Uterus (tissue), 3 donors: ENCODE measurements at regions not wholly inside any gene's neighbourhood (a gene's known extent, or its start where the extent isn't known, plus 50 kb on each side); places are given as distances from the start of the nearest gene placed in this dataset.

ENCODE experiments used
- DNase-seq, 2 donors: peaks; one replicate each; pipeline ENCODE4 v3.0.0-alpha.2; 2019 to 2020
- H3K27ac ChIP-seq, 2 donors: fragments of 200-600 bp; sonication (generic); 1 replicate in 1 of 2; 2 replicates in 1 of 2; pipeline ENCODE4 v1.5.1; 2016 to 2018
- H3K27me3 ChIP-seq, 2 donors: fragments of 200-600 bp; sonication (generic); one replicate each; pipeline ENCODE4 v1.5.1; 2018 to 2019; ENCODE audit warnings: control low read depth in 1 of 2
- H3K36me3 ChIP-seq, 2 donors: fragments of 200-600 bp; sonication (generic); one replicate each; pipeline ENCODE4 v1.5.1; 2019; ENCODE audit warnings: control low read depth in 1 of 2
- H3K4me1 ChIP-seq, 2 donors: fragments of 200-600 bp; sonication (generic); one replicate each; pipeline ENCODE4 v1.5.1; 2018 to 2019; ENCODE audit warnings: control low read depth in 1 of 2
- H3K4me3 ChIP-seq, 2 donors: fragments of 200-600 bp; sonication (generic); 1 replicate in 1 of 2; 2 replicates in 1 of 2; pipeline ENCODE4 v1.5.1; 2018 to 2019; ENCODE audit warnings: mild to moderate bottlenecking in 1 of 2
- H3K9me3 ChIP-seq, 2 donors: fragments of 200-600 bp; sonication (generic); one replicate each; pipeline ENCODE4 v1.5.1; 2019; ENCODE audit warnings: control low read depth in 1 of 2
- CTCF ChIP-seq, 4 experiments: fragments of 200-600 bp in 2 of 4; fragments of 450-650 bp in 2 of 4; sonication (generic) in 2 of 4; IDR thresholded peaks; one replicate each; pipeline ENCODE4 v1.5.1; 2016 to 2019; ENCODE audit warnings: antibody characterized with exemption in 4 of 4, mild to moderate bottlenecking in 2 of 4, moderate library complexity in 1 of 4
- POLR2A ChIP-seq, 2 donors: fragments of 450-650 bp; IDR thresholded peaks; one replicate each; pipeline ENCODE4 v1.6.1; 2016; ENCODE audit warnings: antibody characterized with exemption in 2 of 2, mild to moderate bottlenecking in 1 of 2, moderate library complexity in 1 of 2
- intact Hi-C: fragments of 100-400 bp; cut with DNase I; formaldehyde crosslinking; loops from one replicate; pipeline ENCODE4 v1.15.1; 2023; ENCODE audit warnings: low total_unique reads
- donor health status: DM: yes; HTN: yes; CAD: no.

- Histone ChIP-seq H3K4me1 (no peaks in the 10 kb centered on the region), H3K9me3 (no peaks in the 10 kb centered on the region), H3K36me3 (no peaks in the 10 kb centered on the region), H3K27me3 (no peaks in the 10 kb centered on the region), H3K27ac (no peak overlapping the region), H3K4me3 (no peak overlapping the region)
- intact Hi-C loops: no loop called here
- DNase-seq: no peak
- no peak for TF ChIP-seq POLR2A (IDR thresholded peaks at IDR 0.05)
- TF ChIP-seq CTCF (IDR thresholded peaks at IDR 0.05): no peak
These were observed 1171.4 kb upstream of the ADGRL2 start for GRCh38 chr1:80629304-80629837.

GRCh38 chr1:80624682-80625081 lies 1176.1 kb upstream of the ADGRL2 start:
- no peak for TF ChIP-seq CTCF (IDR thresholded peaks at IDR 0.05)
- TF ChIP-seq POLR2A (IDR thresholded peaks at IDR 0.05): no peak
- Histone ChIP-seq H3K9me3 (no peaks in the 10 kb centered on the region), H3K4me1 (no peaks in the 10 kb centered on the region), H3K4me3 (no peak overlapping the region), H3K36me3 (no peaks in the 10 kb centered on the region), H3K27ac (no peak overlapping the region), H3K27me3 (no peaks in the 10 kb centered on the region)
- intact Hi-C loops: no loop called here
- DNase-seq: no peak

DNA sequence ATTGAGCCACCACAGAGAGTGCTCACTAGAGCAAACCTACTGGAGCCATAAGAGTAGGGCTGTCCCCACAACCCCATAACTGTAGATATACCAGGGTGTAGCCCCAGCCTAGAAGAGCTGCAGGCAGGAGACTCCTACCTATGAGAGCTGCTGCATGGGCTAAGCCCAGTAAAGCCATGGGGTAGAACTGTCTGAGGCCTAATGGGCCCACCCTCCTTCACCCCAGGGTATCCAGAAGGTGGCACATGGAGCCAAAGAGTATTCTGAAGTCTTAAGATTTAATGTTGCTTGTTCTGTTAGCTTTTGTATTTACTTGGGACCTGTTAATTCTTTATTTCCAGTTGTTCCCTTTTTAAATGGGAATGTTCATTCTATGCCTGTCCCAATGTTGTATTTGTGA lies 1193.7 kb upstream of the ADGRL2 start:
- H3K4me1 ChIP-seq: no peaks in the 10 kb centered on the region
- intact Hi-C loops: no loop called here
- H3K9me3 ChIP-seq: no peaks in the 10 kb centered on the region
- no peak for TF ChIP-seq POLR2A (IDR thresholded peaks at IDR 0.05)
- no peak for TF ChIP-seq CTCF (IDR thresholded peaks at IDR 0.05)
- H3K27ac ChIP-seq: no peak overlapping the region
- no peaks in the 10 kb centered on the region for H3K27me3 ChIP-seq
- no peak for DNase-seq
- no peaks in the 10 kb centered on the region for H3K36me3 ChIP-seq
- H3K4me3 ChIP-seq: no peak overlapping the region

GRCh38 chr1:80594013-80594412 lies 1206.7 kb upstream of the ADGRL2 start:
- no peak for TF ChIP-seq POLR2A (IDR thresholded peaks at IDR 0.05)
- TF ChIP-seq CTCF (IDR thresholded peaks at IDR 0.05): no peak

DNA sequence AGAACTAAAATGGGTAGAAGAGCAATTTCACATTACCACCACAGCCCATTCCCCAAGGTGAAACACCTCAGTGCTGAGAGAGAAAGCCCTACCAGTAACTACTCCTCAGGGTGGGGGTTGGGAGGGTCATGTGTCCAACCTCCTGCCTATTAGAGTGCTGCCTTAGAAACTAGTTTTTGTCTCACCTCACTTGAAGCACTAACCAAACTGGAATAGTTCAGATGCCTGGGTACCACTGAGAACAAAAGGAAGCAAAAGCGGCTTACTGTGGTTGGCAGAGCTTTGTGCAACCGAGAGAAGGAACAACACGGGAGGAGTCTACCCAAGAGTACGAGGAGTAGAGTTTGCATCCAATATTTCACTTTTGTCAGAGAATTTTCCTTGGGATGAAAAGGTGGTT lies 1207.5 kb upstream of the ADGRL2 start:
- no peaks in the 10 kb centered on the region for H3K4me1 ChIP-seq
- H3K27ac ChIP-seq: no peak overlapping the region
- DNase-seq: no peak
- TF ChIP-seq POLR2A (IDR thresholded peaks at IDR 0.05) (no peak), CTCF (IDR thresholded peaks at IDR 0.05) (no peak)
- H3K9me3 ChIP-seq: peaks cover 0 to 5% of the 10 kb centered on the region in 2 donors
- intact Hi-C loops: no loop called here
- no peaks in the 10 kb centered on the region for H3K27me3 ChIP-seq
- no peaks in the 10 kb centered on the region for H3K36me3 ChIP-seq
- no peak overlapping the region for H3K4me3 ChIP-seq

More at GRCh38 chr1:80594013-80594412, 1206.7 kb upstream of the ADGRL2 start:
- H3K4me1 ChIP-seq: no peaks in the 10 kb centered on the region
- no peak for DNase-seq
- peaks cover 0 to 5% of the 10 kb centered on the region in 2 donors for H3K9me3 ChIP-seq
- H3K36me3 ChIP-seq: no peaks in the 10 kb centered on the region
- no peak overlapping the region for H3K27ac ChIP-seq
- intact Hi-C loops: no loop called here
- H3K27me3 ChIP-seq: no peaks in the 10 kb centered on the region
- H3K4me3 ChIP-seq: no peak overlapping the region
